Activated CD8-positive, alpha-beta memory T cell treated with anti-CD3 and anti-CD28 coated beads for 24 hours (primary cell): ENCODE measurements at regions not wholly inside any gene's neighbourhood (a gene's known extent, or its start where the extent isn't known, plus 50 kb on each side); places are given as distances from the start of the nearest gene placed in this dataset.

Source experiments
- DNase-seq: peaks from one replicate; pipeline ENCODE4 v3.0.0-alpha.2; 2020

- no peak for DNase-seq
These were observed 281.0 kb downstream of the ADRA2A start for GRCh38 chr10:111357859-111358258.

GRCh38 chr10:111360260-111360925, 283.6 kb downstream of the ADRA2A start:
- DNase-seq: no peak

GRCh38 chr10:111367531-111367930, 290.7 kb downstream of the ADRA2A start:
- DNase-seq: no peak

GRCh38 chr10:111370101-111370500, 293.3 kb downstream of the ADRA2A start:
- no peak for DNase-seq

GRCh38 chr10:111373696-111374095, 296.9 kb downstream of the ADRA2A start:
- DNase-seq: no peak

GRCh38 chr10:111379534-111380187, 302.8 kb downstream of the ADRA2A start:
- DNase-seq: no peak

- no peak for DNase-seq
These were observed 307.7 kb downstream of the ADRA2A start for GRCh38 chr10:111384556-111384955.

GRCh38 chr10:111390813-111391563, 314.2 kb downstream of the ADRA2A start:
- no peak for DNase-seq

GRCh38 chr10:111392159-111392558, 315.3 kb downstream of the ADRA2A start:
- no peak for DNase-seq

GRCh38 chr10:111392910-111393309, 316.1 kb downstream of the ADRA2A start:
- no peak for DNase-seq

GRCh38 chr10:111410740-111411139, 333.9 kb downstream of the ADRA2A start:
- DNase-seq: no peak

GRCh38 chr10:111425459-111425858, 348.6 kb downstream of the ADRA2A start:
- no peak for DNase-seq

- DNase-seq: no peak
These were observed 352.6 kb downstream of the ADRA2A start for GRCh38 chr10:111429288-111430028.

- DNase-seq: no peak
These were observed 353.2 kb downstream of the ADRA2A start for GRCh38 chr10:111430070-111430469.

GRCh38 chr10:111432588-111432987, 355.8 kb downstream of the ADRA2A start:
- DNase-seq: no peak

GRCh38 chr10:111435871-111436270, 359.0 kb downstream of the ADRA2A start:
- no peak for DNase-seq

- DNase-seq: no peak
These were observed 362.4 kb downstream of the ADRA2A start for GRCh38 chr10:111439034-111439842.

GRCh38 chr10:111440501-111440900, 363.7 kb downstream of the ADRA2A start:
- DNase-seq: no peak

- DNase-seq: no peak
These were observed 368.8 kb downstream of the ADRA2A start for GRCh38 chr10:111445667-111446066.

GRCh38 chr10:111446966-111447365, 370.1 kb downstream of the ADRA2A start:
- DNase-seq: no peak

- DNase-seq: no peak
These were observed 375.3 kb downstream of the ADRA2A start for GRCh38 chr10:111452153-111452552.

GRCh38 chr10:111455776-111456426, 379.1 kb downstream of the ADRA2A start:
- DNase-seq: no peak
